Activated naive CD4-positive, alpha-beta T cell treated with anti-CD3 and anti-CD28 coated beads, Interleukin-2, amount 50 U/mL, for 72 hours (primary cell): ENCODE measurements at regions not wholly inside any gene's neighbourhood (a gene's known extent, or its start where the extent isn't known, plus 50 kb on each side); places are given as distances from the start of the nearest gene placed in this dataset.
A peak's percentile ranks its signal among the peaks of the same experiment; 100 is the strongest.
"Not testable (repeated sequence)": the region's sequence is repeated elsewhere in the genome, so short reads cannot be mapped to it uniquely, and the experiment has no call there.

ENCODE experiments used
- ATAC-seq, 2 donors: fragments of 150-1000 bp; cut with Tn5 transposase; 2 replicates each; pipeline ENCODE4 v1.10.0; 2021; ENCODE audit warnings: mild to moderate bottlenecking in 2 of 2, moderate library complexity in 2 of 2
- DNase-seq, 2 donors: peaks; one replicate each; pipeline ENCODE4 v3.0.0; 2021 to 2022; ENCODE audit warnings: low spot score in 2 of 2
- H3K27ac Mint-ChIP-seq, 2 donors: one replicate each; pipeline ENCODE4 v1.8.0; 2022; ENCODE audit warnings: mild to moderate bottlenecking in 2 of 2, mixed read lengths in 2 of 2
- H3K36me3 Mint-ChIP-seq, 2 donors: one replicate each; pipeline ENCODE4 v1.8.0; 2022; ENCODE audit warnings: mixed read lengths in 2 of 2
- H3K9me3 Mint-ChIP-seq, 2 donors: one replicate each; pipeline ENCODE4 v1.8.0; 2022; ENCODE audit warnings: mixed read lengths in 2 of 2

DNA sequence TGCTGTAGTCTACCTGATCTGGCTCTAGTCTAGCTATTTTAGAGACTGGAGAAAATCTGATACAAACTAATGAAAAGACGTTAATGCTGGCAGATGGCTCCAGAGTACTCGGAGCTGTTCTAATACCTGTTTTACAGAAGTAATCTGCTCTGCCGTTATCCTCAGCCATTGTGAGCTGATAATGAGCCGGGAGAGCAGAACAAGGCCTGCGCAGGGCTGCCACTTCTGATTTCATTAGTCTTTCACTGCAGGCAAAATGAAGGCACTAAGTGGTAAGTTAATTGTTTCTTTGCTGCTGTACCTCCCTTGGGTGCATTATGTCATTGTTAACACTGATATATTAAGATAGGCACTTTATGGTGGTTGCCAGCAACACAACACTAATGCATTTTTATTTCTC is 456.4 kb upstream of the PFKP start:
- no peak for ATAC-seq
- Mint-ChIP-seq H3K36me3 (no peaks in the 10 kb centered on the region), H3K27ac (no peak overlapping the region), H3K9me3 (peaks cover 7 to 16% of the 10 kb centered on the region in 2 donors)
- no peak for DNase-seq

- ATAC-seq (no peak), DNase-seq (no peak)
- no peaks in the 10 kb centered on the region for H3K36me3 Mint-ChIP-seq
- no peak overlapping the region for H3K27ac Mint-ChIP-seq
- H3K9me3 Mint-ChIP-seq, result peaks cover 4 to 7% of the 10 kb centered on the region in 2 donors
These were observed 462.5 kb upstream of the PFKP start for GRCh38 chr10:2604891-2605290.

DNA sequence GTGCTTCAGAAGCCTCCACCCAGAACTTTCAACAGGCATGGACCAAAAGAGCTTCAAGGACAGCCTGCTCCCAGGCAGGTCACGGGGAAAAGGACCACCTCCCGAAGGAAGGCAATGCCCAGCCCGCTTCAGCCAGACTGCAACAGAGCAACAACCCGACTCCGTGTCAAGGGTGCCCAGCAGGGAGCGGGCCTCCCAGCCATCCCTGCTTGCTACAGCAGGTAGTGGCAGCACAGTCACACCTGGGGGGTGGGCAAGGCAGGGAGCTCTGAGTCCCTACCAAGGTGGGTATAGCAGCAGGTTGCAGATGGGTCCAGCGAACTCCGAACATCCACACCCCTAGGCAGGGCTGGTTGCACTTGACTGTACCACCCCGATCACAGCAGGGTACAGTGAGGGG is 467.8 kb upstream of the PFKP start:
- DNase-seq (no peak), ATAC-seq (no peak)
- H3K9me3 Mint-ChIP-seq, result no peaks in the 10 kb centered on the region
- H3K36me3 Mint-ChIP-seq, result no peaks in the 10 kb centered on the region
- H3K27ac Mint-ChIP-seq, result no peak overlapping the region

GRCh38 chr10:2592360-2593160 is 474.8 kb upstream of the PFKP start:
- H3K36me3 Mint-ChIP-seq, result no peaks in the 10 kb centered on the region
- no peak for DNase-seq
- no peak overlapping the region for H3K27ac Mint-ChIP-seq
- H3K9me3 Mint-ChIP-seq, result no peaks in the 10 kb centered on the region
- ATAC-seq, result no peak

- H3K9me3 Mint-ChIP-seq, result no peaks in the 10 kb centered on the region
- no peaks in the 10 kb centered on the region for H3K36me3 Mint-ChIP-seq
- ATAC-seq (no peak), DNase-seq (no peak)
- H3K27ac Mint-ChIP-seq, result no peak overlapping the region
These were observed 478.2 kb upstream of the PFKP start for GRCh38 chr10:2589196-2589595.

GRCh38 chr10:2584385-2584784 is 483.0 kb upstream of the PFKP start:
- Mint-ChIP-seq H3K36me3 (no peaks in the 10 kb centered on the region), H3K27ac (no peak overlapping the region), H3K9me3 (no peaks in the 10 kb centered on the region)
- ATAC-seq (peak; percentile 47 to 50), DNase-seq (no peak)

DNA sequence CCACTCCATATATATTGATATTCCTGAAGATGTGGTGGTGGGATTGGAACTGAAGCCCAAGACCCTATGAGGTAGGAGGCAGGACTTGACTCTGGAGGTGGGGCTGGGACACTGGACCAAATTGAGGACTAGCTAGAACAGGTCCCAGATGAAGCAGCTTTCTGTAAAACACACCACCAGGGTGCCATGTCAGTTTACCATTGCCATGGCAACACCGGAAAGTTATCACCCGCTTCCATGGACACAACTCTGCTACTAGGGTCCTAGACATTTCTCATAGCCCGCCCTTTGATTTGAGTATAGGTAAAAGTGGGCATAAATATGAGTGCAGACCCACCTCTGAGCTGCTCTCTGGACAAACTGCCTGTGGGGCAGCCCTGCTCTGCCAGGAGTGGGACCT is 490.5 kb upstream of the PFKP start:
- Mint-ChIP-seq H3K27ac (no peak overlapping the region), H3K36me3 (no peaks in the 10 kb centered on the region), H3K9me3 (no peaks in the 10 kb centered on the region)
- DNase-seq (no peak), ATAC-seq (no peak)

DNA sequence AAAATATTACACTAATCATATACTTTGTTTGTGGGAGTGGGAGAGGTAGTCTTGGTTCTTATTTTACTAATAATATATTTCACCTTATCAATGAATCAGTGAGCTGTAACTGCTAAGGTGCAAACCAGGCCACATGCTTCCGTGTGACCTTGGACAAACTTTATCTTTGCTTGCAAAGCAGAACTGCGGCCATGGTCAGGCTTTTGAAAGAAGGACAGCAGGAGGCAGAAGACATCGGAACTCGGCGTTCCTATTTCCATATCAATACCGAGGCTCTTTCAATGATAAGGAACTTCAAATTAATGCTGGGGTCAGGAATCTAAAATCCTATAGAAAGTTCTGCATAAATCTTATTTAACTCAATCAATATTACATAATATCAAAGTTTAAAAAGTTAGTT is 491.9 kb upstream of the PFKP start:
- no peaks in the 10 kb centered on the region for H3K36me3 Mint-ChIP-seq
- H3K27ac Mint-ChIP-seq, result no peak overlapping the region
- DNase-seq (no peak), ATAC-seq (no peak)
- no peaks in the 10 kb centered on the region for H3K9me3 Mint-ChIP-seq

DNA sequence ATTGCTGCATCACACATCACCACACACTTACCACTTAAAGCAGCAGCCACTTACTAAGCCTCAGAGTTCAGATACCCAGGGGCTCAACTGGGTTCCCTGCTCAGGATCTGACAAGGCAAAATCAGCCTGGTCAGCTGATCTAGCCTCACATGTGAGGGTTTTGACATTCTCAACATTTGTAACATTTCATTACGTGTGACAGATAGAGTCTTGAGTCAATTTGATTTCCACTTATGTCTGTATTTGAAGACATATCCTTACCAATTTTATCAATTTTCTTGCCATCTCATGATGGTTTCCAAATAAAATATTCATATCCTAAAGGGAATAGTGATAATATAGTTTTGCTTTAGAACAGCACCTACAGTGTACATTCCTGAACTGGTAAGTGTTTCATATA is 494.7 kb upstream of the PFKP start:
- Mint-ChIP-seq H3K9me3 (no peaks in the 10 kb centered on the region), H3K36me3 (no peaks in the 10 kb centered on the region), H3K27ac (no peak overlapping the region)
- ATAC-seq (no peak), DNase-seq (no peak)

DNA sequence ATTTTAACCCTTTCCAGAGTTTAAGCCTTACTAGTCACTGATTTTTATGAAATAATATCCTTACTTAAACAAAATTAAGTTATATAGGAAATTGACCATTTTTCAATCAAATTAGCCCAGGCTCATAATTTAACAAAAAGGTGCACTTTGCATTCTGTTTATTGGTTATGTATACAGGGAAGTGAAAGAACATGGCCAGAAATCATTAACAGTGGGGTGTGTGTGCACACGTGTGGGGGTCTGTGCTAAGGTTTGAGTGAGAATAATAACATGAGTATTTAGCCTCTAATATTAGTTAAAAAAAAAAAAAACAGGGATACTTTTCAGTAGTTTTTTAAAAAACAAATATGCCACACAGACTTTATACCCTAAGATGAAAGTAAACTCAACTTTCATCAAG is 510.5 kb upstream of the PFKP start:
- Mint-ChIP-seq H3K27ac (no peak overlapping the region), H3K36me3 (no peaks in the 10 kb centered on the region), H3K9me3 (no peaks in the 10 kb centered on the region)
- ATAC-seq, result no peak
- DNase-seq, result no peak

- Mint-ChIP-seq H3K27ac (no peak overlapping the region), H3K36me3 (no peaks in the 10 kb centered on the region), H3K9me3 (no peaks in the 10 kb centered on the region)
- DNase-seq (no peak), ATAC-seq (no peak)
These were observed 519.3 kb upstream of the PFKP start for GRCh38 chr10:2548071-2548470.

DNA sequence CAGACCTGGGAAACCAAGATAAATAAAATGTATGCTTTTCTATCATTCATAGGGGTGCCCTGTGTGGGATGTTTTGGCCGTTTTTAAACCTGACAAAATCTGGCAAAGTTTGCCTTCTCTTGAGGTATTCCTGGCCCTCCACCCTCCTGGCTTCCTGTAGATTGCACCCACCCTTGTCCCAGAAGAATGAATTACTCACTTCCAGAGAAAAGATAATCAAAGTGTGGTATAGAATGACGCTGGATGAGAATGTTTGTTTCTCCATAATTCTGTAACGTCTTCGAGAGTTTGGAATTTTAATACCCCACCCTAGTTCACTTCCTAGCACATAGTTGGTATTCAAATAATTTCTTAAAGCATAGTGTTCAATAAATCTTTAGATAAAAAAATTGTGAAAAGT is 519.7 kb upstream of the PFKP start:
- DNase-seq, result no peak
- Mint-ChIP-seq H3K9me3 (no peaks in the 10 kb centered on the region), H3K36me3 (no peaks in the 10 kb centered on the region), H3K27ac (no peak overlapping the region)
- no peak for ATAC-seq

- not testable (repeated sequence) for ATAC-seq, H3K27ac Mint-ChIP-seq, H3K9me3 Mint-ChIP-seq, H3K36me3 Mint-ChIP-seq, DNase-seq
These were observed 520.5 kb upstream of the PFKP start for GRCh38 chr10:2546894-2547293.

GRCh38 chr10:2543974-2544373 is 523.4 kb upstream of the PFKP start:
- H3K36me3 Mint-ChIP-seq, result no peaks in the 10 kb centered on the region
- H3K27ac Mint-ChIP-seq, result no peak overlapping the region
- ATAC-seq (no peak), DNase-seq (no peak)
- no peaks in the 10 kb centered on the region for H3K9me3 Mint-ChIP-seq

- ATAC-seq, result peak; percentile 81 to 91
- H3K36me3 Mint-ChIP-seq, result no peaks in the 10 kb centered on the region
- peak overlapping the region in 1 of 2 donors; percentile 26 for H3K27ac Mint-ChIP-seq
- H3K9me3 Mint-ChIP-seq, result no peaks in the 10 kb centered on the region
- peak in 1 of 2 donors; percentile 8 for DNase-seq
These were observed 524.0 kb upstream of the PFKP start for GRCh38 chr10:2543142-2543886.

GRCh38 chr10:2541176-2541575 is 526.2 kb upstream of the PFKP start:
- no peak overlapping the region for H3K27ac Mint-ChIP-seq
- DNase-seq (no peak), ATAC-seq (peak in 1 of 2 donors; percentile 39)
- no peaks in the 10 kb centered on the region for H3K9me3 Mint-ChIP-seq
- H3K36me3 Mint-ChIP-seq, result no peaks in the 10 kb centered on the region

DNA sequence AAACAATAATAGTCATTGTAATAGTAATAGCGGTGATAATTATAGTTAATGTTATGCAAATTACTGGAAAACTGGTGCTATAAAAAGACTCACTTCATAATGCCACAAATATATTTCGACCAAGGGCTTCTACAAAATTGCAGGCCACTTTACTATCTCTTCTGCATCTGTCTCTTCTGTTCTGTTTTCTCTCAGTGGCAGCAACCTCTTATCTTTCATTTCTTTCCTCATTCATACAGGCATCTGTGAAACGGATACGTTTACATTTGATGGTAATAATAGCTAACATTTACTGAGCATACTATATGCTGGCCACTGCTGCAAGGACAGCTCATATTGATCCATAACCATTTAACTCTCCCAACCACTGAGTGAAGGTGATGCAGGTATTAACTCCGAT is 537.4 kb upstream of the PFKP start:
- no peak for ATAC-seq
- Mint-ChIP-seq H3K36me3 (no peaks in the 10 kb centered on the region), H3K9me3 (no peaks in the 10 kb centered on the region), H3K27ac (no peak overlapping the region)
- DNase-seq, result no peak

- no peak for ATAC-seq
- H3K9me3 Mint-ChIP-seq, result peaks cover 4 to 9% of the 10 kb centered on the region in 2 donors
- no peak for DNase-seq
- no peak overlapping the region for H3K27ac Mint-ChIP-seq
- H3K36me3 Mint-ChIP-seq, result no peaks in the 10 kb centered on the region
These were observed 541.6 kb upstream of the PFKP start for GRCh38 chr10:2525781-2526180.
